ENCODE measurements at regions not wholly inside any gene's neighbourhood (a gene's known extent, or its start where the extent isn't known, plus 50 kb on each side); places are given as distances from the start of the nearest gene placed in this dataset.

DNA sequence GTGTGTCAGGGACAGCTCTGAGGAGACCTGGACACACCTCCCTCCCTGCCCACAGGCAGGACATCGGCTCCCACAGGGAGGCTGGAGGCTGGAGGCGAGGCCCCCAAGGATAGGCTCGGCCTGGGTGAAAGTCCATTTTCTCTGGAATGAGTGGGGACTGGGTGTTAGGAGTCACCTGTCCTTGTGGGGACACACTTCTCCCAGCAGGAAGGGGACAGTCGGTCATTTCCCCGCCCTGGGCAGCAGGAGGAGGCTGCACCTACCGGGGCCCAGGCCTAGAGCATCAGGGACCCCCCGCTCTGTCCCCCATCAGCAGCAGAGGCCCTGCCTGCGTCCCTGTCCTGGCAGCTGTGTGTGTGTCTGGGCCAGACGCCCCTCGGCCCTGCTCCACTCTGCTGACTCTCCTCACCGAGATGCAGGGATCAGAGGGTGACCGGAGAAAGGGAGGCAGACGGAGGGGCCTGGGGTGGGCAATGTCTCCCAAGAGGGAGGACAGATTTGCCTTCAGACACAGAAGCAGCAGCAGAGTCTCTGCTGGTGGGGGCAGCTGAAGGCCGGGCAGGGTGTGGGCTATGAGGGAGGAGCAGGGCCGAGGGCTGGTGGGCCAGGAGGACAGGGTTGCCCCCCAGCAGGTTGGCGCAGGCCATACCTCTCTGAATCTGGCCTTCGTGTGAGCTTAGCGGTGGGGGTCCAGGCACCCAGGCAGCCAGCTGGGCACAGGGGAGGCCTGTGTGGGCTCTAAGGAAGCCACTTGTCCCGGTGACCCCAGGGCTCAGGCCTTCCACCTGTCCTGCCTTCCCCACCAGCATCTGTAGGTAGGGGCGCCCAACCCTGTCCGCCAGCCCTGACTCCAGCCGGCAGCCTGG lies 125.7 kb upstream of the NKX1-1 start:
- TF ChIP-seq, protein P1, sequence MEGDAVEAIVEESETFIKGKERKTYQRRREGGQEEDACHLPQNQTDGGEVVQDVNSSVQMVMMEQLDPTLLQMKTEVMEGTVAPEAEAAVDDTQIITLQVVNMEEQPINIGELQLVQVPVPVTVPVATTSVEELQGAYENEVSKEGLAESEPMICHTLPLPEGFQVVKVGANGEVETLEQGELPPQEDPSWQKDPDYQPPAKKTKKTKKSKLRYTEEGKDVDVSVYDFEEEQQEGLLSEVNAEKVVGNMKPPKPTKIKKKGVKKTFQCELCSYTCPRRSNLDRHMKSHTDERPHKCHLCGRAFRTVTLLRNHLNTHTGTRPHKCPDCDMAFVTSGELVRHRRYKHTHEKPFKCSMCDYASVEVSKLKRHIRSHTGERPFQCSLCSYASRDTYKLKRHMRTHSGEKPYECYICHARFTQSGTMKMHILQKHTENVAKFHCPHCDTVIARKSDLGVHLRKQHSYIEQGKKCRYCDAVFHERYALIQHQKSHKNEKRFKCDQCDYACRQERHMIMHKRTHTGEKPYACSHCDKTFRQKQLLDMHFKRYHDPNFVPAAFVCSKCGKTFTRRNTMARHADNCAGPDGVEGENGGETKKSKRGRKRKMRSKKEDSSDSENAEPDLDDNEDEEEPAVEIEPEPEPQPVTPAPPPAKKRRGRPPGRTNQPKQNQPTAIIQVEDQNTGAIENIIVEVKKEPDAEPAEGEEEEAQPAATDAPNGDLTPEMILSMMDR (IDR thresholded peaks at IDR 0.05 in 8 of 11, conservative IDR thresholded peaks at IDR 0.05 in 3 of 11), result no peak
- no peak for TF ChIP-seq POLR2A (IDR thresholded peaks at IDR 0.05)
- TF ChIP-seq POLR2AphosphoS5 (IDR thresholded peaks at IDR 0.05), result no peak
